B cell (primary cell): ENCODE measurements at regions not wholly inside any gene's neighbourhood (a gene's known extent, or its start where the extent isn't known, plus 50 kb on each side); places are given as distances from the start of the nearest gene placed in this dataset.

ENCODE experiments used
- ATAC-seq: fragments of 200-7000 bp; cut with Tn5 transposase; one replicate; pipeline ENCODE4 v1.10.0; 2021; ENCODE audit warnings: low read depth, mild to moderate bottlenecking, moderate number of reproducible peaks, moderate library complexity
- CTCF ChIA-PET: fragments of 350-600 bp; sonication (Branson Sonifier 250); formaldehyde crosslinking; loops from one replicate; lab custom pipeline; 2021; ENCODE audit warnings: antibody characterized with exemption, inconsistent platforms; lab: Charles Lee
- POLR2A ChIA-PET: fragments of 350-600 bp; sonication (Branson Sonifier 250); formaldehyde crosslinking; loops from one replicate; lab custom pipeline; 2021; ENCODE audit warnings: antibody characterized with exemption; lab: Charles Lee
- DNase-seq: peaks from one replicate; pipeline ENCODE4 v3.0.0; 2013
- H2AFZ ChIP-seq: 2 replicates; pipeline ENCODE4 v1.6.1; 2012; ENCODE audit warnings: mild to moderate bottlenecking, low read depth, low read length; ENCODE audit not compliant: insufficient read depth, poor library complexity, severe bottlenecking
- H3K27ac ChIP-seq, 2 donors: 1 replicate in 1 of 2; 2 replicates in 1 of 2; pipeline ENCODE4 v1.5.1; 2012 to 2013; ENCODE audit warnings: low read length in 2 of 2, mild to moderate bottlenecking in 2 of 2, moderate library complexity in 1 of 2
- H3K27me3 ChIP-seq, 4 experiments: fragments of 200-600 bp in 1 of 4; sonication (generic) in 1 of 4; replicated peaks in 1 of 4; 1 replicate in 2 of 4; 2 replicates in 2 of 4; pipeline versions ENCODE4 v1.6.1 to v1.7.0; 2013 to 2016; ENCODE audit warnings: low read length in 3 of 4, mild to moderate bottlenecking in 2 of 4, mixed read lengths in 1 of 4, moderate library complexity in 1 of 4; ENCODE audit not compliant: insufficient read depth in 4 of 4, control insufficient read depth in 3 of 4; ENCODE audit errors: control extremely low read depth in 1 of 4
- H3K36me3 ChIP-seq, 2 experiments: replicated peaks in 1 of 2; 1 replicate in 1 of 2; 2 replicates in 1 of 2; pipeline versions ENCODE4 v1.6.1 to v1.7.1; 2013; ENCODE audit warnings: low read length in 1 of 2; ENCODE audit not compliant: insufficient read depth in 2 of 2, control insufficient read depth in 1 of 2; ENCODE audit errors: control extremely low read depth in 1 of 2, extremely low read depth in 1 of 2
- H3K4me1 ChIP-seq, 2 donors: fragments of 200-600 bp in 1 of 2; sonication (generic) in 1 of 2; 1 replicate in 1 of 2; 2 replicates in 1 of 2; pipeline versions ENCODE4 v1.5.1 to v1.6.1; 2013 to 2017; ENCODE audit warnings: low read length in 2 of 2; ENCODE audit not compliant: control insufficient read depth in 2 of 2, insufficient read depth in 2 of 2
- H3K4me2 ChIP-seq: replicated peaks from 2 replicates; pipeline ENCODE3; 2012; ENCODE audit warnings: mild to moderate bottlenecking, low read depth, low read length; ENCODE audit not compliant: poor library complexity, severe bottlenecking
- H3K4me3 ChIP-seq, 5 experiments: fragments of 200-600 bp in 1 of 5; sonication (generic) in 1 of 5; 1 replicate in 3 of 5; 2 replicates in 2 of 5; pipeline versions ENCODE4 v1.5.1 to v1.7.0; 2011 to 2016; ENCODE audit warnings: low read length in 4 of 5, mild to moderate bottlenecking in 4 of 5, low read depth in 2 of 5, control low read depth in 1 of 5, moderate library complexity in 1 of 5; ENCODE audit not compliant: insufficient read depth in 1 of 5; ENCODE audit errors: control extremely low read depth in 1 of 5, extremely low read depth in 1 of 5
- H3K79me2 ChIP-seq: fragments of 200-600 bp; sonication (generic); one replicate; pipeline ENCODE4 v1.6.0; 2016; ENCODE audit warnings: low read length; ENCODE audit not compliant: control insufficient read depth, insufficient read depth
- H3K9ac ChIP-seq: fragments of 200-600 bp; sonication (generic); 2 replicates; pipeline ENCODE4 v1.6.1; 2017; ENCODE audit warnings: mild to moderate bottlenecking, low read length, moderate library complexity
- H3K9me3 ChIP-seq, 3 donors: one replicate each; pipeline versions ENCODE4 v1.6.1 to v1.7.1; 2013; ENCODE audit warnings: low read length in 2 of 3; ENCODE audit not compliant: control insufficient read depth in 2 of 3, insufficient read depth in 1 of 3; ENCODE audit errors: control extremely low read depth in 1 of 3
- H4K20me1 ChIP-seq: 2 replicates; pipeline ENCODE4 v1.6.0; 2012; ENCODE audit warnings: mild to moderate bottlenecking, low read length; ENCODE audit not compliant: insufficient read depth, control insufficient read depth, poor library complexity, severe bottlenecking
- H3K27ac Mint-ChIP-seq: one replicate; pipeline ENCODE4 v1.8.0; 2021; ENCODE audit warnings: mixed read lengths
- H3K27me3 Mint-ChIP-seq: one replicate; pipeline ENCODE4 v1.8.0; 2021; ENCODE audit warnings: mixed read lengths
- H3K4me1 Mint-ChIP-seq: one replicate; pipeline ENCODE4 v1.8.0; 2021; ENCODE audit warnings: mixed read lengths
- H3K4me3 Mint-ChIP-seq: one replicate; pipeline ENCODE4 v1.8.0; 2021; ENCODE audit warnings: mixed read lengths
- H3K9me3 Mint-ChIP-seq: one replicate; pipeline ENCODE4 v1.8.0; 2022; ENCODE audit warnings: mixed read lengths; ENCODE audit not compliant: insufficient read depth
- EZH2 ChIP-seq: IDR thresholded peaks from 2 replicates; pipeline ENCODE4 v1.6.1; 2012; ENCODE audit warnings: borderline replicate concordance, low read depth, mild to moderate bottlenecking, moderate library complexity, low read length; ENCODE audit not compliant: insufficient read depth, poor library complexity, severe bottlenecking
- WGBS: methylation state at CpG from one replicate; pipeline ENCODE4 v1.1.5; 2013; ENCODE audit warnings: missing lambda C conversion rate; ENCODE audit not compliant: insufficient coverage; 5-methylcytosine and 5-hydroxymethylcytosine counted together
- intact Hi-C: fragments of 100-400 bp; cut with micrococcal nuclease; formaldehyde crosslinking; loops from one replicate; pipeline ENCODE4 v1.10.0; 2022
- TF ChIP-seq, protein P1 (sequence below): fragments of 200-600 bp; IDR thresholded peaks from one replicate; pipeline ENCODE4 v1.8.0; 2022; ENCODE audit warnings: antibody characterized with exemption, mild to moderate bottlenecking

DNA sequence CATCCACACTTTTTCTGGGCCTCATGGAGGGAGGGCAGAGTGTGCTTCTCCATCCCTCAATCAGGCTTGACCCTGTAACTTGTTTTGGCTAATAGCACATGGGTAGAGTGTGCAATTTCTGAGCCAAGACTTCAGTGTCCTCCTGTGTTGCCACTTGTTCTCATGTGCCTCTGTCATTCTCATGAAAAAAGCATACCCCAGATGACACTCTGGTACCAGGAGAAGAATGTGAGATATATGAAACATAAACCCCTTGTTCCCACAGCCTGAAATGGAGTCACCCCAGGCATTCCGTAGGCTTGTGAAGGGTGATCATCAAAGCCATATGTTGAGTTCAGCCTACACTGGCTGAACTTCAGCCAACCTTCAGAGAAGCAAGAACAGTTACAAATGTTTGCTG is 239.2 kb upstream of the MIR17HG start:
- Histone ChIP-seq H3K9ac (no peak overlapping the region), H3K4me3 (no peak overlapping the region), H2AFZ (no peak overlapping the region), H3K79me2 (no peaks in the 10 kb centered on the region), H3K4me1 (no peaks in the 10 kb centered on the region), H3K4me2 (no peak overlapping the region), H3K36me3 (no peaks in the 10 kb centered on the region), H3K9me3 (peaks cover 0 to 1% (median 0%) of the 10 kb centered on the region in 3 donors), H3K27ac (no peak overlapping the region), H4K20me1 (no peaks in the 10 kb centered on the region), H3K27me3 (no peaks in the 10 kb centered on the region)
- TF ChIP-seq, protein P1, sequence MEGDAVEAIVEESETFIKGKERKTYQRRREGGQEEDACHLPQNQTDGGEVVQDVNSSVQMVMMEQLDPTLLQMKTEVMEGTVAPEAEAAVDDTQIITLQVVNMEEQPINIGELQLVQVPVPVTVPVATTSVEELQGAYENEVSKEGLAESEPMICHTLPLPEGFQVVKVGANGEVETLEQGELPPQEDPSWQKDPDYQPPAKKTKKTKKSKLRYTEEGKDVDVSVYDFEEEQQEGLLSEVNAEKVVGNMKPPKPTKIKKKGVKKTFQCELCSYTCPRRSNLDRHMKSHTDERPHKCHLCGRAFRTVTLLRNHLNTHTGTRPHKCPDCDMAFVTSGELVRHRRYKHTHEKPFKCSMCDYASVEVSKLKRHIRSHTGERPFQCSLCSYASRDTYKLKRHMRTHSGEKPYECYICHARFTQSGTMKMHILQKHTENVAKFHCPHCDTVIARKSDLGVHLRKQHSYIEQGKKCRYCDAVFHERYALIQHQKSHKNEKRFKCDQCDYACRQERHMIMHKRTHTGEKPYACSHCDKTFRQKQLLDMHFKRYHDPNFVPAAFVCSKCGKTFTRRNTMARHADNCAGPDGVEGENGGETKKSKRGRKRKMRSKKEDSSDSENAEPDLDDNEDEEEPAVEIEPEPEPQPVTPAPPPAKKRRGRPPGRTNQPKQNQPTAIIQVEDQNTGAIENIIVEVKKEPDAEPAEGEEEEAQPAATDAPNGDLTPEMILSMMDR, result no peak
- TF ChIP-seq EZH2, result no peak
- POLR2A ChIA-PET, result no interaction called here
- CTCF ChIA-PET, result no interaction called here
- Mint-ChIP-seq H3K4me3 (no peak overlapping the region), H3K27me3 (no peaks in the 10 kb centered on the region), H3K9me3 (no peaks in the 10 kb centered on the region), H3K27ac (no peak overlapping the region), H3K4me1 (no peaks in the 10 kb centered on the region)
- no peak for DNase-seq
- no peak for ATAC-seq
- intact Hi-C loops, result no loop called here
- WGBS, result no CpG with 5 or more reads among the region's 1 CpG

DNA sequence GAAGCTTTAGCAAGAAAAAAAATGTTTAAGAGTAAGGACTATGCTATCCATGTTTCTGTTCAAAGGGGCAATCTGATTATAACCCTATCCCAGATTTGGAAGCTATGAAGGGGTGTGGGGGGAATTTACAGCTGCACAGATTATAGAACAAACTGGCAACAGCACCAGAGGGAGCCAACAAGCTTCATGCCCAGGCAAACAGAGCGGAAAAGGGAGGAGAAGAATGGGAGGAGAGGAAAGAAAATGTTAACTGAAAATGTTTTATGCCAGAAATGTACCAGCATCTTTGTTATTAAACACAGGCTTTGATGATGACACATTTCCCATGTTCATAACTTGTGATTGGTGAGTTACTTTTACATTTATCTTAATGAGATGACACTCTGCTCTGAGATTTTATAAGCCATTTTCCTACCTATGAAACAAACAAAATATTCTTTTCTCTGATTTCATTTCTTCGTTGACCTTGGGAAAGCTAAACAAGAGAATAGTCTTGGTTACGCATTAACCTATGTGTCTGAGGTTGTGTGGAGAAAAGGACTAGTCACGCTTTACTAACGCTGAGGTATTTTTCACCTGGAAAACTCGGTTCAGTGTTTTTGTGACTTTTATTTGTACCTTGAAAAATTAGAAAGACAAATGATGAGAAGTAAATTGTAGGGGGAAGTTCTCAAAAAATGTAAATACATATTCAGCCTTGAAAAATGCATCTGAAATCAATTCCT is 235.8 kb upstream of the MIR17HG start:
- Histone ChIP-seq H3K27ac (no peak overlapping the region), H3K4me2 (no peak overlapping the region), H2AFZ (no peak overlapping the region), H3K9me3 (no peaks in the 10 kb centered on the region), H3K36me3 (no peaks in the 10 kb centered on the region), H3K4me3 (no peak overlapping the region), H3K4me1 (no peaks in the 10 kb centered on the region), H3K9ac (no peak overlapping the region), H3K79me2 (no peaks in the 10 kb centered on the region), H3K27me3 (no peaks in the 10 kb centered on the region), H4K20me1 (no peaks in the 10 kb centered on the region)
- no peak for ATAC-seq
- no peak for DNase-seq
- H3K9me3 Mint-ChIP-seq, result no peaks in the 10 kb centered on the region
- 97% methylated on average over 4 of the region's 6 CpGs for WGBS
- TF ChIP-seq EZH2, result no peak
- TF ChIP-seq, protein P1, result no peak
- CTCF ChIA-PET, result no interaction called here
- no peaks in the 10 kb centered on the region for H3K4me1 Mint-ChIP-seq
- intact Hi-C loops, result no loop called here
- no peak overlapping the region for H3K4me3 Mint-ChIP-seq
- no peak overlapping the region for H3K27ac Mint-ChIP-seq
- POLR2A ChIA-PET, result no interaction called here
- H3K27me3 Mint-ChIP-seq, result no peaks in the 10 kb centered on the region
